SK-N-SH (cell line): ENCODE measurements at regions not wholly inside any gene's neighbourhood (a gene's known extent, or its start where the extent isn't known, plus 50 kb on each side); places are given as distances from the start of the nearest gene placed in this dataset.

ENCODE experiments used
- CTCF ChIA-PET: fragments of 300-600, 350-600 bp; formaldehyde crosslinking; extraction: SDS; loops from one replicate; lab custom pipeline; 2021; lab: Yijun Ruan, JAX
- POLR2A ChIA-PET: fragments of 350-600 bp; sonication (Branson Sonifier 250); formaldehyde crosslinking; extraction: SDS; loops from one replicate; lab custom pipeline; 2020; ENCODE audit warnings: antibody characterized with exemption, inconsistent platforms; lab: Yijun Ruan, JAX
- DNase-seq: peaks from one replicate; pipeline ENCODE4 v3.0.0; 2012
- H2AFZ ChIP-seq: fragments of 200-600 bp; sonication (generic); 2 replicates; pipeline ENCODE4 v1.8.1; 2016; ENCODE audit warnings: antibody characterized with exemption, mild to moderate bottlenecking, low read depth
- H3F3A ChIP-seq: fragments of 200-600 bp; sonication (generic); replicated peaks from 2 replicates; pipeline ENCODE3; 2016; ENCODE audit warnings: antibody characterized with exemption, mild to moderate bottlenecking; ENCODE audit not compliant: insufficient read depth
- H3K27ac ChIP-seq, 2 experiments: fragments of 200-500 bp in 1 of 2; fragments of 200-600 bp in 1 of 2; sonication (Bioruptor generic) in 1 of 2; sonication (generic), shearing (Covaris generic) in 1 of 2; 2 replicates each; pipeline versions ENCODE4 v1.5.1 to v1.6.1; 2014 to 2016; ENCODE audit warnings: low read depth in 2 of 2, inconsistent platforms in 1 of 2, low read length in 1 of 2, mild to moderate bottlenecking in 1 of 2, mixed read lengths in 1 of 2
- H3K27me3 ChIP-seq: fragments of 200-600 bp; sonication (generic), shearing (Covaris generic); 2 replicates; pipeline ENCODE4 v1.6.1; 2016; ENCODE audit warnings: mixed run types; ENCODE audit not compliant: insufficient read depth
- H3K36me3 ChIP-seq, 2 experiments: fragments of 200-500 bp in 1 of 2; fragments of 200-600 bp in 1 of 2; sonication (Bioruptor generic) in 1 of 2; sonication (generic) in 1 of 2; replicated peaks in 1 of 2; 2 replicates each; pipeline versions ENCODE3 to v1.5.1; 2014 to 2016; ENCODE audit warnings: low read length in 1 of 2, mild to moderate bottlenecking in 1 of 2; ENCODE audit not compliant: insufficient read depth in 2 of 2, control insufficient read depth in 1 of 2
- H3K4me1 ChIP-seq, 2 experiments: fragments of 200-500 bp in 1 of 2; fragments of 200-600 bp in 1 of 2; sonication (Bioruptor generic) in 1 of 2; sonication (generic), shearing (Covaris generic) in 1 of 2; 2 replicates each; pipeline versions ENCODE4 v1.5.1 to v1.6.1; 2014 to 2016; ENCODE audit warnings: low read depth in 1 of 2, low read length in 1 of 2, mixed run types in 1 of 2; ENCODE audit not compliant: insufficient read depth in 2 of 2, control insufficient read depth in 1 of 2
- H3K4me2 ChIP-seq: fragments of 200-600 bp; sonication (generic), shearing (Covaris generic); 2 replicates; pipeline ENCODE4 v1.6.1; 2017; ENCODE audit warnings: mixed run types
- H3K4me3 ChIP-seq, 2 experiments: fragments of 200-500 bp in 1 of 2; fragments of 200-600 bp in 1 of 2; sonication (Bioruptor generic) in 1 of 2; sonication (generic), shearing (Covaris generic) in 1 of 2; 2 replicates each; pipeline versions ENCODE4 v1.5.1 to v1.8.1; 2014 to 2016; ENCODE audit warnings: low read depth in 2 of 2, inconsistent platforms in 1 of 2, low read length in 1 of 2, mild to moderate bottlenecking in 1 of 2, mixed read lengths in 1 of 2, moderate library complexity in 1 of 2
- H3K79me2 ChIP-seq: fragments of 200-600 bp; sonication (generic); 2 replicates; pipeline ENCODE4 v1.8.1; 2017; ENCODE audit warnings: mild to moderate bottlenecking; ENCODE audit not compliant: insufficient read depth
- H3K9ac ChIP-seq: fragments of 200-600 bp; sonication (generic); 2 replicates; pipeline ENCODE4 v1.6.1; 2017; ENCODE audit warnings: mixed run types
- H3K9me2 ChIP-seq: fragments of 200-600 bp; sonication (generic); 2 replicates; pipeline ENCODE4 v1.6.1; 2017; ENCODE audit warnings: mixed run types
- H3K9me3 ChIP-seq: fragments of 200-600 bp; sonication (generic); 2 replicates; pipeline ENCODE4 v1.6.1; 2017; ENCODE audit warnings: mixed run types, mild to moderate bottlenecking, moderate library complexity
- H4K20me1 ChIP-seq: fragments of 200-600 bp; sonication (generic); 2 replicates; pipeline ENCODE4 v1.6.1; 2017; ENCODE audit warnings: mild to moderate bottlenecking, mixed run types; ENCODE audit not compliant: insufficient read depth
- CHD2 ChIP-seq: fragments of 150-350 bp; IDR thresholded peaks from 2 replicates; pipeline ENCODE4 v1.6.1; 2018; ENCODE audit warnings: low read length; ENCODE audit not compliant: partially characterized antibody
- ELF1 ChIP-seq: IDR thresholded peaks from 2 replicates; pipeline ENCODE4 v1.4.0; 2012
- EZH2phosphoT487 ChIP-seq: fragments of 200-600 bp; sonication (generic); IDR thresholded peaks from 2 replicates; pipeline ENCODE4 v1.6.1; 2017; ENCODE audit warnings: low read depth, mixed run types, mild to moderate bottlenecking, antibody characterized with exemption, moderate library complexity, borderline replicate concordance
- FOXM1 ChIP-seq: IDR thresholded peaks from 2 replicates; pipeline ENCODE4 v1.4.0; 2012; ENCODE audit warnings: low read depth, mild to moderate bottlenecking
- GABPA ChIP-seq: IDR thresholded peaks from 2 replicates; pipeline ENCODE4 v1.4.0; 2012; ENCODE audit warnings: low read depth, mild to moderate bottlenecking
- IRF3 ChIP-seq: fragments of 150-350 bp; IDR thresholded peaks from 2 replicates; pipeline ENCODE4 v1.6.1; 2016; ENCODE audit warnings: mild to moderate bottlenecking, low read depth, low read length
- JUND ChIP-seq: IDR thresholded peaks from 2 replicates; pipeline ENCODE4 v1.4.0; 2012
- MEF2A ChIP-seq: IDR thresholded peaks from 2 replicates; pipeline ENCODE4 v1.4.0; 2012; ENCODE audit warnings: low read depth, borderline replicate concordance
- MXI1 ChIP-seq: IDR thresholded peaks from 2 replicates; pipeline ENCODE4 v1.6.1; 2012; ENCODE audit warnings: mild to moderate bottlenecking, low read depth, low read length, improper control_type of control experiment
- NFIC ChIP-seq: IDR thresholded peaks from 2 replicates; pipeline ENCODE4 v1.4.0; 2012; ENCODE audit warnings: borderline replicate concordance
- NRF1 ChIP-seq: IDR thresholded peaks from 2 replicates; pipeline ENCODE4 v1.6.1; 2012; ENCODE audit warnings: low read depth, mild to moderate bottlenecking, low read length
- RAD21 ChIP-seq: IDR thresholded peaks from 2 replicates; pipeline ENCODE4 v1.6.1; 2012; ENCODE audit warnings: mild to moderate bottlenecking, low read length
- REST ChIP-seq: IDR thresholded peaks from 2 replicates; pipeline ENCODE4 v1.6.1; 2012; ENCODE audit warnings: mild to moderate bottlenecking, low read depth, low read length, moderate library complexity
- YY1 ChIP-seq: IDR thresholded peaks from 2 replicates; pipeline ENCODE4 v1.4.0; 2012; ENCODE audit warnings: low read depth, mild to moderate bottlenecking
- WGBS: methylation state at CpG from one replicate; pipeline ENCODE4 v1.1.6; 2017; ENCODE audit warnings: low lambda C conversion rate; 5-methylcytosine and 5-hydroxymethylcytosine counted together
- TF ChIP-seq, protein P1 (sequence below): IDR thresholded peaks from 2 replicates; pipeline ENCODE4; 2012

GRCh38 chr22:47394504-47395440, 632.3 kb downstream of the TBC1D22A start:
- H3K9ac ChIP-seq = no peak overlapping the region
- TF ChIP-seq NFIC = no peak
- TF ChIP-seq FOXM1 = no peak
- TF ChIP-seq JUND = no peak
- TF ChIP-seq NRF1 = no peak
- no peak for TF ChIP-seq ELF1
- TF ChIP-seq, protein P1, sequence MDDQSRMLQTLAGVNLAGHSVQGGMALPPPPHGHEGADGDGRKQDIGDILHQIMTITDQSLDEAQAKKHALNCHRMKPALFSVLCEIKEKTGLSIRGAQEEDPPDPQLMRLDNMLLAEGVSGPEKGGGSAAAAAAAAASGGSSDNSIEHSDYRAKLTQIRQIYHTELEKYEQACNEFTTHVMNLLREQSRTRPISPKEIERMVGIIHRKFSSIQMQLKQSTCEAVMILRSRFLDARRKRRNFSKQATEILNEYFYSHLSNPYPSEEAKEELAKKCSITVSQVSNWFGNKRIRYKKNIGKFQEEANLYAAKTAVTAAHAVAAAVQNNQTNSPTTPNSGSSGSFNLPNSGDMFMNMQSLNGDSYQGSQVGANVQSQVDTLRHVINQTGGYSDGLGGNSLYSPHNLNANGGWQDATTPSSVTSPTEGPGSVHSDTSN = no peak
- no peak for TF ChIP-seq MXI1
- no peaks in the 10 kb centered on the region for H3K79me2 ChIP-seq
- H3K27me3 ChIP-seq = peaks cover 6% of the 10 kb centered on the region
- ChIA-PET POLR2A (no interaction called here), CTCF (interaction anchor here (1.5 kb wide), 1 partner anchor 17 kb away, joined by 3 read pairs; no protein-coding TSS in a partner anchor)
- no peaks in the 10 kb centered on the region for H4K20me1 ChIP-seq
- H3K27ac ChIP-seq = no peak overlapping the region
- H3F3A ChIP-seq = no peaks in the 10 kb centered on the region
- H3K9me2 ChIP-seq = no peaks in the 10 kb centered on the region
- H3K4me2 ChIP-seq = no peak overlapping the region
- H3K4me3 ChIP-seq = no peak overlapping the region
- no peaks in the 10 kb centered on the region for H3K4me1 ChIP-seq
- H2AFZ ChIP-seq = no peak overlapping the region
- H3K36me3 ChIP-seq = no peaks in the 10 kb centered on the region
- 19% methylated on average over 12 of the region's 12 CpGs for WGBS
- DNase-seq = no peak
- H3K9me3 ChIP-seq = no peaks in the 10 kb centered on the region

GRCh38 chr22:47393191-47393590, 630.7 kb downstream of the TBC1D22A start:
- ChIA-PET CTCF (no interaction called here), POLR2A (no interaction called here)
- Histone ChIP-seq H3K4me1 (no peaks in the 10 kb centered on the region), H3K36me3 (no peaks in the 10 kb centered on the region), H3K9ac (no peak overlapping the region), H3K27ac (no peak overlapping the region), H3K4me3 (no peak overlapping the region), H3K9me2 (no peaks in the 10 kb centered on the region), H4K20me1 (no peaks in the 10 kb centered on the region), H3K27me3 (peaks cover 6% of the 10 kb centered on the region), H3K79me2 (no peaks in the 10 kb centered on the region), H2AFZ (no peak overlapping the region), H3K9me3 (no peaks in the 10 kb centered on the region), H3F3A (no peaks in the 10 kb centered on the region), H3K4me2 (no peak overlapping the region)
- DNase-seq = no peak
- 28% methylated on average over 5 of the region's 9 CpGs for WGBS
- TF ChIP-seq NRF1 (no peak), NFIC (no peak), IRF3 (no peak)

DNA sequence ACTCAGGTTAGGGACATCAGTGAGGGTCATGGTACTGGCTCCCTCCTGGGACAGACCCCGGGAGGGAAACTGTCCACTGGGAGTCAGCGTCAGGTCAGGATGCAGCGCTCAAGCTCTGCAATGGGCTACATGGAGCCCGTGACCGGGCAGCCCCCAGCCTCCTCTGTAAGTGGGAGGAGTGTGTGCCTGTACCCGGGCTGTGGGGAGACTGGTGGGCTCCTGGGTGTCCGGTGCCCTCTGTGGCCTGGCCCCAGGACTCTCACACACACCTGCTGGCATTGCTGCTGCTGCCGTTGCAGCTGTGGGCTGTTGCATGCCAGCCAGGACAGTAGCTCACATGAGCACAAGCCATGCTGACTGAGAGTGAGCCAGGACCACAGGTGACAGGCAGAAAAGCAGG, 630.3 kb downstream of the TBC1D22A start:
- H3K27ac ChIP-seq = no peak overlapping the region
- no peaks in the 10 kb centered on the region for H3F3A ChIP-seq
- peaks cover 6% of the 10 kb centered on the region for H3K27me3 ChIP-seq
- ChIA-PET CTCF (no interaction called here), POLR2A (no interaction called here)
- no peak overlapping the region for H3K4me3 ChIP-seq
- no peak overlapping the region for H3K9ac ChIP-seq
- no peaks in the 10 kb centered on the region for H3K79me2 ChIP-seq
- H3K9me2 ChIP-seq = no peaks in the 10 kb centered on the region
- no peak for DNase-seq
- H4K20me1 ChIP-seq = no peaks in the 10 kb centered on the region
- H3K4me2 ChIP-seq = no peak overlapping the region
- no peaks in the 10 kb centered on the region for H3K4me1 ChIP-seq
- no peaks in the 10 kb centered on the region for H3K9me3 ChIP-seq
- 20% methylated on average over 4 of the region's 8 CpGs for WGBS
- H3K36me3 ChIP-seq = no peaks in the 10 kb centered on the region
- no peak overlapping the region for H2AFZ ChIP-seq
- TF ChIP-seq CHD2 (no peak), IRF3 (no peak), EZH2phosphoT487 (no peak), RAD21 (no peak), NFIC (no peak), YY1 (no peak), REST (no peak), MEF2A (no peak), GABPA (no peak)
